IPS DF 6.9 (cell line): ENCODE measurements at regions not wholly inside any gene's neighbourhood (a gene's known extent, or its start where the extent isn't known, plus 50 kb on each side); places are given as distances from the start of the nearest gene placed in this dataset.
"Not testable (repeated sequence)": the region's sequence is repeated elsewhere in the genome, so short reads cannot be mapped to it uniquely, and the experiment has no call there.

ENCODE experiments used
- DNase-seq: peaks from one replicate; pipeline ENCODE4 v3.0.0-alpha.2; 2013; ENCODE audit warnings: low read depth, low spot score
- H3K27ac ChIP-seq: one replicate; pipeline ENCODE4 v1.5.1; 2013; ENCODE audit warnings: low read length, control low read depth
- H3K27me3 ChIP-seq: 2 replicates; pipeline ENCODE4 v1.6.1; 2013; ENCODE audit warnings: mild to moderate bottlenecking, low read length; ENCODE audit not compliant: control insufficient read depth, insufficient read depth
- H3K36me3 ChIP-seq: 2 replicates; pipeline ENCODE4 v1.6.1; 2013; ENCODE audit warnings: low read length; ENCODE audit not compliant: control insufficient read depth, insufficient read depth
- H3K4me1 ChIP-seq: 2 replicates; pipeline ENCODE4 v1.6.1; 2013; ENCODE audit warnings: low read length; ENCODE audit not compliant: control insufficient read depth, insufficient read depth
- H3K4me3 ChIP-seq: 2 replicates; pipeline ENCODE4 v1.5.1; 2013; ENCODE audit warnings: mild to moderate bottlenecking, low read length
- H3K9me3 ChIP-seq: 2 replicates; pipeline ENCODE4 v1.6.1; 2013; ENCODE audit warnings: low read length, inconsistent platforms; ENCODE audit not compliant: control insufficient read depth, insufficient read depth
- WGBS: extraction: QIAGEN DNeasy Blood & Tissue Kit; methylation state at CpG from one replicate; pipeline ENCODE4 v1.1.7; 2013; ENCODE audit warnings: mixed read lengths, missing lambda C conversion rate; ENCODE audit not compliant: insufficient read length, insufficient coverage; 5-methylcytosine and 5-hydroxymethylcytosine counted together

DNA sequence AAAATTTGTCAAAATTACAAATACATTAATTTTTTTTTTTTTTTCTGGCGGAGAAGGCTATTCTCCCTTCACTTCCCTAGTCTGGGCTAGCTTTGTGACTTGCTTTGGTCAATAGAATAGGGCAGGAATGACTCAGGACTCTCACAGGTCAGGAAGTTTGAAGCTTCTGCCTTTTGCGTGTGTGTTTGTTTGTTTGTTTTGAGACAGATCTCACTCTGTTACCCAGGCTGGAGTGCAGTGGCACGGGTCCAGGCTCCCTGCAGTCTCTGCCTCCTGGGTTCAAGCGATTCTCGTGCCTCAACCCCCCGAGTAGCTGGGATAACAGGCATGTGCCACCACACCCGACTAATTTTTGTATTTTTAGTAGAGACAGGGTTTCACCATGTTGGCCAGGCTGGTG lies 55.9 kb upstream of the USP9X start:
- H3K27ac ChIP-seq: no peak overlapping the region
- no peak for DNase-seq
- no CpG with 5 or more reads among the region's 7 CpGs for WGBS
- peaks cover 2% of the 10 kb centered on the region; the same call in 1 of the 2 replicates for H3K4me1 ChIP-seq
- no peaks in the 10 kb centered on the region for H3K36me3 ChIP-seq
- no peaks in the 10 kb centered on the region for H3K27me3 ChIP-seq
- H3K9me3 ChIP-seq: no peaks in the 10 kb centered on the region
- H3K4me3 ChIP-seq: no peak overlapping the region

DNA sequence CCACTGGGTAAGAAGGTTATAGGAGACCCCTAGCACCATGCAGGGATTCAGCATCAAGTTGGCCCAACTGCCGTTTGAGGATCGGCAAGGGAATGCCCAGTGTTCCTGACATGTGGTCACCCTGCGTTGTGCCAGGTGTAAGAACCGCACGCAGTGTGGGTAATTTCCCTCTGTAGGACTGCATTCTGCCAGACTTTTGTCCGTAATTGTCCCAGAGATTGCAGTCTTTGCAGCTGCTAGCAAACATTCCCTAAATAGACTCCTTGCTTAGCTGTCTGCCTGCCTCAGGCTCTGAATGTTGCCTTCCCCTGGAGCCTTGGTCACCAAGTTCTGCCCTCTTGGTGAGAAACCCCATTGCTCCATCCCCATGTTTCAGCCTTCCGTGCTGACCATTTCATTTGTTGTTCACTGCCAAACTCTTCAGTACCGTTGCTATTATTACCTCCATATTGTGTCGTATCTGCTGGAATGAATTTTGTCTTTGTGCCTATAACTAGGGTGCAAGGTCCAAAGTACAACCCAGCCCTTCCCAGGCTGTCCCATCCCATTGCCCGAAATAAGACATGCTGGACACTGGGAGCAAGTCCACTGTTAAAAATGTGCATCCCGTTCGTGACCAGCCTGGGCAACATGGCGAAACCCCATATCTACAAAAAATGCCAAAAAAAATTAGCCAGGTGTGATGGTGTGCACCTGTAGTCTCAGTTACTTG lies 53.8 kb upstream of the USP9X start:
- H3K36me3 ChIP-seq: no peaks in the 10 kb centered on the region
- H3K9me3 ChIP-seq: no peaks in the 10 kb centered on the region
- no peak overlapping the region for H3K4me3 ChIP-seq
- H3K27ac ChIP-seq: no peak overlapping the region
- no peak for DNase-seq
- no peaks in the 10 kb centered on the region for H3K27me3 ChIP-seq
- no CpG with 5 or more reads among the region's 13 CpGs for WGBS
- H3K4me1 ChIP-seq: no peaks in the 10 kb centered on the region

DNA sequence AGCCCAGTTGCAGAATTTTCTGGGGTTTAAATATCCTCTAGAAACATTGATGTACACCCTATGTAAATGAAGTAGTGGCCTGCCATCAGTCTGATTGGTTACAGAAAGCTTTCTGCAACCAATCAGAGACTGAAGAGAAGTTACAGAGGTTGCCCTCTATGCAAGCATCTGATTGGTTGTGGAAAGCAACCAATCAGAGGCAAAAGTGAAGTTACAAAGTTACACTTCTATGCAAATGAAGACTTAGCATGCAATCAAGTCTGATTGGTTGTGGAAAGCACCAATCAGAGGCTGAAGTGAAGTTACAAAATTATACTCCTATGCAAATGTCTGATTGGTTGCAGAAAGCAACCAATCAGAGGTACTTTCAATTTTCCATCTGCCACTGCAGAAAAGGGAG lies 51.9 kb upstream of the USP9X start:
- no peaks in the 10 kb centered on the region for H3K36me3 ChIP-seq
- no peaks in the 10 kb centered on the region for H3K27me3 ChIP-seq
- H3K9me3 ChIP-seq: no peaks in the 10 kb centered on the region
- no peak for DNase-seq
- no peaks in the 10 kb centered on the region for H3K4me1 ChIP-seq
- H3K4me3 ChIP-seq: no peak overlapping the region
- H3K27ac ChIP-seq: no peak overlapping the region

DNA sequence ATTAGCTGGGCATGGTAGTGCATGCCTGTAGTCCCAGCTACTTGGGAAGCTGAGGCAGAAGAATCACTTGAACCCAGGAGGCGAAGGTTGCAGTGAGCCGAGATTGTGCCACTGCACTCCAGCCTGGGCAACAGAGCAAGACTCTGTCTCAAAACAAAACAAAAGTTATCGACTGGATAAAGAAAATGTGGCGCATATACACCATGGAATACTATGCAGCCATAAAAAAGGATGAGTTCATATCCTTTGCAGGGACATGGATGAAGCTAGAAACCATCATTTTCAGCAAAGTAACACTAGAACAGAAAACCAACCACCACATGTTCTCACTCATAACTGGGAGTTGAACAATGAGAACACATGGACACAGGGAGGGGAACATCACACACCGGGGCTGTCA lies 50.3 kb upstream of the USP9X start:
- WGBS: no CpG with 5 or more reads among the region's 5 CpGs
- H3K27ac ChIP-seq, H3K36me3 ChIP-seq, H3K27me3 ChIP-seq, H3K9me3 ChIP-seq, H3K4me3 ChIP-seq, DNase-seq, H3K4me1 ChIP-seq: not testable (repeated sequence)
